GM12878 (cell line): ENCODE measurements at regions not wholly inside any gene's neighbourhood (a gene's known extent, or its start where the extent isn't known, plus 50 kb on each side); places are given as distances from the start of the nearest gene placed in this dataset.

Experiments
- ATAC-seq: fragments of 200-7000 bp; cut with Tn5 transposase; 3 replicates; pipeline ENCODE4 v1.9.1; 2020; ENCODE audit warnings: mild to moderate bottlenecking, moderate library complexity
- BruUV-seq: library from RNA; stranded (reverse); fragments of 400-500 nt; replicated peaks from 2 replicates; lab custom pipeline; 2021; lab: Mats Ljungman, UMichigan
- CTCF ChIA-PET: fragments of 300-600 bp; sonication (Branson Sonifier 250); formaldehyde crosslinking; extraction: SDS; loops from one replicate; lab custom pipeline; 2021; ENCODE audit warnings: inconsistent platforms; lab: Yijun Ruan, JAX
- POLR2A ChIA-PET: fragments of 350-600 bp; formaldehyde crosslinking; extraction: SDS; loops from one replicate; lab custom pipeline; 2021; ENCODE audit warnings: inconsistent platforms; lab: Charles Lee
- RAD21 ChIA-PET: fragments of 300-600 bp; sonication (Branson Sonifier 250); formaldehyde crosslinking; loops from one replicate; lab custom pipeline; 2023; ENCODE audit warnings: antibody characterized with exemption; ENCODE audit not compliant: unreplicated experiment; lab: Charles Lee
- SMC1A ChIA-PET: fragments of 300-600 bp; sonication (Branson Sonifier 250); formaldehyde crosslinking; loops from one replicate; lab custom pipeline; 2023; ENCODE audit not compliant: unreplicated experiment, uncharacterized antibody; lab: Charles Lee
- DNase-seq: peaks from one replicate; pipeline ENCODE4 v3.0.0-alpha.2; 2011; ENCODE audit warnings: low read depth, low spot score
- FAIRE-seq: peaks from 3 replicates; lab custom pipeline; 2011; peaks lifted over from hg19 to GRCh38; lab: Jason Lieb, UNC
- H2AFZ ChIP-seq: 2 replicates; pipeline ENCODE4 v1.6.0; 2011; ENCODE audit warnings: low read depth, low read length, control low read depth; ENCODE audit not compliant: control insufficient read depth
- H3K27ac ChIP-seq: 2 replicates; pipeline ENCODE4 v1.5.1; 2011; ENCODE audit warnings: control low read depth; ENCODE audit not compliant: control insufficient read depth, insufficient read depth
- H3K27me3 ChIP-seq, 2 experiments: replicated peaks in 1 of 2; 2 replicates each; pipeline versions ENCODE4 v1.6.0 to v1.6.1; 2011; ENCODE audit warnings: low read length in 1 of 2; ENCODE audit not compliant: control insufficient read depth in 2 of 2, insufficient read depth in 2 of 2
- H3K36me3 ChIP-seq, 2 experiments: 2 replicates each; pipeline ENCODE4 v1.5.1; 2011; ENCODE audit warnings: low read length in 1 of 2; ENCODE audit not compliant: control insufficient read depth in 2 of 2, insufficient read depth in 2 of 2
- H3K4me1 ChIP-seq: 2 replicates; pipeline ENCODE4 v1.6.1; 2011; ENCODE audit warnings: mild to moderate bottlenecking, low read length, moderate library complexity, mixed read lengths; ENCODE audit not compliant: control insufficient read depth, insufficient read depth
- H3K4me2 ChIP-seq: 2 replicates; pipeline ENCODE4 v1.6.0; 2011; ENCODE audit warnings: control low read depth; ENCODE audit not compliant: control insufficient read depth, insufficient read depth
- H3K4me3 ChIP-seq: fragments of 200-600 bp; sonication (generic); 2 replicates; pipeline ENCODE4 v1.5.1; 2016
- H3K79me2 ChIP-seq: 2 replicates; pipeline ENCODE4 v1.6.0; 2011; ENCODE audit warnings: low read length; ENCODE audit not compliant: control insufficient read depth, insufficient read depth
- H3K9ac ChIP-seq: 2 replicates; pipeline ENCODE4 v1.8.0; 2011; ENCODE audit warnings: low read length, control low read depth, mixed read lengths; ENCODE audit not compliant: control insufficient read depth, insufficient read depth
- H3K9me3 ChIP-seq: replicated peaks from 3 replicates; pipeline ENCODE4 v1.5.1; 2011; ENCODE audit warnings: mild to moderate bottlenecking, low read length; ENCODE audit not compliant: control insufficient read depth, insufficient read depth
- H4K20me1 ChIP-seq: 2 replicates; pipeline ENCODE4 v1.6.0; 2011; ENCODE audit not compliant: control insufficient read depth, insufficient read depth
- CREB1 ChIP-seq: IDR thresholded peaks from 2 replicates; pipeline ENCODE4 v1.6.1; 2012; ENCODE audit warnings: low read depth, mild to moderate bottlenecking, inconsistent platforms
- IRF4 ChIP-seq: IDR thresholded peaks from 2 replicates; pipeline ENCODE4 v1.6.1; 2011; ENCODE audit warnings: low read depth, low read length
- KDM1A ChIP-seq: fragments of 200-600 bp; sonication (generic); IDR thresholded peaks from 2 replicates; pipeline ENCODE4 v1.6.1; 2016; ENCODE audit warnings: borderline replicate concordance
- MXI1 ChIP-seq: fragments of 150-350 bp; IDR thresholded peaks from 2 replicates; pipeline ENCODE4 v1.6.1; 2011; ENCODE audit warnings: low read depth, mild to moderate bottlenecking, inconsistent platforms, low read length, improper control_type of control experiment
- RAD21 ChIP-seq: IDR thresholded peaks from 2 replicates; pipeline ENCODE4 v1.6.1; 2011; ENCODE audit warnings: mild to moderate bottlenecking, low read depth, low read length, moderate library complexity; ENCODE audit not compliant: insufficient read depth
- TBL1XR1 ChIP-seq: IDR thresholded peaks from 2 replicates; pipeline ENCODE4 v1.6.1; 2012; ENCODE audit warnings: low read depth, low read length, improper control_type of control experiment
- ZBTB40 ChIP-seq: fragments of 450-650 bp; IDR thresholded peaks from 2 replicates; pipeline ENCODE4 v1.6.1; 2016; ENCODE audit warnings: mild to moderate bottlenecking, moderate library complexity, borderline replicate concordance
- WGBS: methylation state at CpG from one replicate; pipeline ENCODE4 v1.1.6; 2016; ENCODE audit warnings: low lambda C conversion rate; ENCODE audit not compliant: insufficient replicate concordance, insufficient coverage; ENCODE audit errors: missing lambda C conversion rate; 5-methylcytosine and 5-hydroxymethylcytosine counted together
- in situ Hi-C: fragments of 300-500 bp; cut with MboI; formaldehyde crosslinking; loops from 9 replicates; pipeline ENCODE4 v1.14.3; 2018; ENCODE audit warnings: mixed read lengths
- intact Hi-C: fragments of 100-400 bp; cut with micrococcal nuclease; formaldehyde crosslinking; loops from one replicate; pipeline ENCODE4 v1.14.2; 2022; ENCODE audit not compliant: unreplicated experiment
- TF ChIP-seq, protein P1 (sequence below): fragments of 450-650 bp; IDR thresholded peaks from 2 replicates; pipeline ENCODE4 v1.6.1; 2017; ENCODE audit warnings: mild to moderate bottlenecking, moderate library complexity

- ChIA-PET SMC1A (no interaction called here), CTCF (no interaction called here), POLR2A (no interaction called here), RAD21 (no interaction called here)
- no peaks in the 10 kb centered on the region for H3K79me2 ChIP-seq
- H3K9ac ChIP-seq = no peak overlapping the region
- no peak overlapping the region for H3K27ac ChIP-seq
- H3K9me3 ChIP-seq = no peaks in the 10 kb centered on the region
- H3K4me3 ChIP-seq = no peak overlapping the region
- no peaks in the 10 kb centered on the region for H3K36me3 ChIP-seq
- ATAC-seq (no peak), FAIRE-seq (no peak), DNase-seq (no peak)
- in situ Hi-C loops (no loop called here), intact Hi-C loops (no loop called here)
- H3K27me3 ChIP-seq = no peaks in the 10 kb centered on the region
- H3K4me2 ChIP-seq = no peak overlapping the region
- no peaks in the 10 kb centered on the region for H3K4me1 ChIP-seq
- no peak overlapping the region for H2AFZ ChIP-seq
- WGBS = 65% methylated on average over 14 of the region's 14 CpGs
- no TSS peak for BruUV-seq
- no peaks in the 10 kb centered on the region; the same call in 1 of the 2 replicates for H4K20me1 ChIP-seq
- TF ChIP-seq, protein P1, sequence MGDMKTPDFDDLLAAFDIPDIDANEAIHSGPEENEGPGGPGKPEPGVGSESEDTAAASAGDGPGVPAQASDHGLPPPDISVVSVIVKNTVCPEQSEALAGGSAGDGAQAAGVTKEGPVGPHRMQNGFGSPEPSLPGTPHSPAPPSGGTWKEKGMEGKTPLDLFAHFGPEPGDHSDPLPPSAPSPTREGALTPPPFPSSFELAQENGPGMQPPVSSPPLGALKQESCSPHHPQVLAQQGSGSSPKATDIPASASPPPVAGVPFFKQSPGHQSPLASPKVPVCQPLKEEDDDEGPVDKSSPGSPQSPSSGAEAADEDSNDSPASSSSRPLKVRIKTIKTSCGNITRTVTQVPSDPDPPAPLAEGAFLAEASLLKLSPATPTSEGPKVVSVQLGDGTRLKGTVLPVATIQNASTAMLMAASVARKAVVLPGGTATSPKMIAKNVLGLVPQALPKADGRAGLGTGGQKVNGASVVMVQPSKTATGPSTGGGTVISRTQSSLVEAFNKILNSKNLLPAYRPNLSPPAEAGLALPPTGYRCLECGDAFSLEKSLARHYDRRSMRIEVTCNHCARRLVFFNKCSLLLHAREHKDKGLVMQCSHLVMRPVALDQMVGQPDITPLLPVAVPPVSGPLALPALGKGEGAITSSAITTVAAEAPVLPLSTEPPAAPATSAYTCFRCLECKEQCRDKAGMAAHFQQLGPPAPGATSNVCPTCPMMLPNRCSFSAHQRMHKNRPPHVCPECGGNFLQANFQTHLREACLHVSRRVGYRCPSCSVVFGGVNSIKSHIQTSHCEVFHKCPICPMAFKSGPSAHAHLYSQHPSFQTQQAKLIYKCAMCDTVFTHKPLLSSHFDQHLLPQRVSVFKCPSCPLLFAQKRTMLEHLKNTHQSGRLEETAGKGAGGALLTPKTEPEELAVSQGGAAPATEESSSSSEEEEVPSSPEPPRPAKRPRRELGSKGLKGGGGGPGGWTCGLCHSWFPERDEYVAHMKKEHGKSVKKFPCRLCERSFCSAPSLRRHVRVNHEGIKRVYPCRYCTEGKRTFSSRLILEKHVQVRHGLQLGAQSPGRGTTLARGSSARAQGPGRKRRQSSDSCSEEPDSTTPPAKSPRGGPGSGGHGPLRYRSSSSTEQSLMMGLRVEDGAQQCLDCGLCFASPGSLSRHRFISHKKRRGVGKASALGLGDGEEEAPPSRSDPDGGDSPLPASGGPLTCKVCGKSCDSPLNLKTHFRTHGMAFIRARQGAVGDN = no peak
- TF ChIP-seq TBL1XR1 (no peak), CREB1 (no peak), KDM1A (no peak), MXI1 (no peak), RAD21 (no peak), ZBTB40 (no peak), IRF4 (no peak)
Observed at GRCh38 chr20:50304923-50305635, 114.4 kb downstream of the CEBPB start.
